IMR-90 (cell line): ENCODE measurements at regions not wholly inside any gene's neighbourhood (a gene's known extent, or its start where the extent isn't known, plus 50 kb on each side); places are given as distances from the start of the nearest gene placed in this dataset.

Experiments
- ATAC-seq: fragments of 200-7000 bp; cut with Tn5 transposase; 2 replicates; pipeline ENCODE4 v1.9.1; 2020; ENCODE audit warnings: low read depth, mild to moderate bottlenecking, moderate library complexity
- BruUV-seq: library from RNA; stranded (reverse); fragments of 400-500 nt; replicated peaks from 2 replicates; lab custom pipeline; 2021; lab: Mats Ljungman, UMichigan
- CTCF ChIA-PET: fragments of 300-600 bp; formaldehyde crosslinking; extraction: SDS; loops from one replicate; lab custom pipeline; 2021; ENCODE audit warnings: antibody characterized with exemption; lab: Yijun Ruan, JAX
- POLR2A ChIA-PET: fragments of 300-600 bp; sonication (Branson Sonifier 250); formaldehyde crosslinking; loops from one replicate; lab custom pipeline; 2022; ENCODE audit warnings: antibody characterized with exemption; ENCODE audit not compliant: unreplicated experiment; lab: Charles Lee
- DNase-seq: peaks from one replicate; pipeline ENCODE4 v3.0.0; 2013
- H2AFZ ChIP-seq: replicated peaks from 2 replicates; pipeline ENCODE3; 2013; ENCODE audit warnings: low read length, mild to moderate bottlenecking; ENCODE audit not compliant: poor library complexity
- H2AK5ac ChIP-seq: 2 replicates; pipeline ENCODE4 v1.6.1; 2013; ENCODE audit warnings: low read depth, low read length, inconsistent platforms
- H2AK9ac ChIP-seq: replicated peaks from 2 replicates; pipeline ENCODE3; 2013; ENCODE audit warnings: mild to moderate bottlenecking, low read depth, low read length, moderate library complexity; ENCODE audit not compliant: poor library complexity
- H2BK120ac ChIP-seq: 2 replicates; pipeline ENCODE4 v1.6.1; 2013; ENCODE audit warnings: low read depth, low read length, inconsistent platforms
- H2BK15ac ChIP-seq: 3 replicates; pipeline ENCODE4 v1.6.1; 2013; ENCODE audit warnings: low read depth, low read length, inconsistent platforms
- H2BK20ac ChIP-seq: 2 replicates; pipeline ENCODE4 v1.6.1; 2013; ENCODE audit warnings: low read depth, mild to moderate bottlenecking, inconsistent platforms, low read length, moderate library complexity
- H2BK5ac ChIP-seq: 2 replicates; pipeline ENCODE4 v1.6.1; 2013; ENCODE audit warnings: mild to moderate bottlenecking, low read depth, low read length, inconsistent platforms; ENCODE audit not compliant: poor library complexity, severe bottlenecking
- H3K14ac ChIP-seq: replicated peaks from 2 replicates; pipeline ENCODE4 v1.6.1; 2013; ENCODE audit warnings: low read depth, low read length, inconsistent platforms
- H3K18ac ChIP-seq: 2 replicates; pipeline ENCODE4 v1.6.1; 2013; ENCODE audit warnings: low read depth, low read length, control low read depth
- H3K23ac ChIP-seq: 2 replicates; pipeline ENCODE4 v1.6.1; 2013; ENCODE audit warnings: low read depth, low read length, inconsistent platforms
- H3K27ac ChIP-seq: 2 replicates; pipeline ENCODE4 v1.5.1; 2013; ENCODE audit warnings: mild to moderate bottlenecking, control low read depth, low read length; ENCODE audit not compliant: insufficient read depth
- H3K27me3 ChIP-seq: 2 replicates; pipeline ENCODE4 v1.6.1; 2013; ENCODE audit warnings: low read length; ENCODE audit not compliant: control insufficient read depth, insufficient read depth
- H3K36me3 ChIP-seq: 2 replicates; pipeline ENCODE4 v1.6.1; 2013; ENCODE audit warnings: low read length, mixed read lengths; ENCODE audit not compliant: control insufficient read depth, insufficient read depth
- H3K4ac ChIP-seq: 2 replicates; pipeline ENCODE4 v1.6.1; 2013; ENCODE audit warnings: low read depth, low read length, inconsistent platforms
- H3K4me1 ChIP-seq: 2 replicates; pipeline ENCODE4 v1.6.1; 2013; ENCODE audit warnings: low read length, mixed read lengths; ENCODE audit not compliant: control insufficient read depth, insufficient read depth
- H3K4me2 ChIP-seq: 2 replicates; pipeline ENCODE4 v1.6.1; 2013; ENCODE audit warnings: low read depth, mild to moderate bottlenecking, control low read depth, low read length, moderate library complexity
- H3K4me3 ChIP-seq: 2 replicates; pipeline ENCODE4 v1.5.1; 2013; ENCODE audit warnings: low read depth, mild to moderate bottlenecking, control low read depth, low read length, moderate library complexity; ENCODE audit not compliant: insufficient read depth
- H3K56ac ChIP-seq: 2 replicates; pipeline ENCODE4 v1.6.1; 2013; ENCODE audit warnings: low read length, inconsistent platforms; ENCODE audit not compliant: insufficient read depth; ENCODE audit errors: extremely low read depth
- H3K79me1 ChIP-seq, 2 experiments: 2 replicates each; pipeline ENCODE4 v1.6.1; 2013; ENCODE audit warnings: low read length in 2 of 2, inconsistent platforms in 1 of 2, low read depth in 1 of 2
- H3K9ac ChIP-seq: 2 replicates; pipeline ENCODE4 v1.6.1; 2013; ENCODE audit warnings: low read depth, low read length, control low read depth
- H3K9me1 ChIP-seq: 2 replicates; pipeline ENCODE4 v1.6.1; 2013; ENCODE audit warnings: low read length, inconsistent platforms; ENCODE audit not compliant: insufficient read depth
- H3K9me3 ChIP-seq: 2 replicates; pipeline ENCODE4 v1.6.1; 2013; ENCODE audit warnings: low read length; ENCODE audit not compliant: control insufficient read depth, insufficient read depth
- H4K20me1 ChIP-seq: 2 replicates; pipeline ENCODE4 v1.6.1; 2013; ENCODE audit warnings: low read length, inconsistent platforms; ENCODE audit not compliant: insufficient read depth
- H4K5ac ChIP-seq: 2 replicates; pipeline ENCODE4 v1.6.1; 2013; ENCODE audit warnings: mild to moderate bottlenecking, low read depth, low read length, control low read depth
- H4K8ac ChIP-seq, 2 experiments: 2 replicates each; pipeline ENCODE4 v1.6.1; 2013; ENCODE audit warnings: low read depth in 2 of 2, low read length in 2 of 2, control low read depth in 1 of 2, inconsistent platforms in 1 of 2
- H4K91ac ChIP-seq: 2 replicates; pipeline ENCODE4 v1.6.1; 2013; ENCODE audit warnings: low read depth, low read length, inconsistent platforms; ENCODE audit not compliant: insufficient read depth
- CEBPB ChIP-seq: IDR thresholded peaks from 2 replicates; pipeline ENCODE4 v1.6.1; 2012; ENCODE audit warnings: low read depth, low read length, improper control_type of control experiment
- RCOR1 ChIP-seq: IDR thresholded peaks from 2 replicates; pipeline ENCODE4 v1.6.1; 2012; ENCODE audit warnings: mild to moderate bottlenecking, low read length, improper control_type of control experiment; ENCODE audit not compliant: insufficient replicate concordance
- dilution Hi-C: fragments of 300-500 bp; cut with HindIII; formaldehyde crosslinking; loops from one replicate; pipeline ENCODE4 v1.14.3; 2018; ENCODE audit warnings: low sequenced_read_pairs; ENCODE audit not compliant: unreplicated experiment
- in situ Hi-C: fragments of 300-500 bp; cut with MboI; formaldehyde crosslinking; loops from 3 replicates; pipeline ENCODE4 v1.14.3; 2019; ENCODE audit warnings: low sequenced_read_pairs, inconsistent platforms, mixed read lengths
- intact Hi-C: fragments of 100-400 bp; cut with micrococcal nuclease; formaldehyde crosslinking; loops from 2 replicates; pipeline ENCODE4 v1.10.0; 2022

DNA sequence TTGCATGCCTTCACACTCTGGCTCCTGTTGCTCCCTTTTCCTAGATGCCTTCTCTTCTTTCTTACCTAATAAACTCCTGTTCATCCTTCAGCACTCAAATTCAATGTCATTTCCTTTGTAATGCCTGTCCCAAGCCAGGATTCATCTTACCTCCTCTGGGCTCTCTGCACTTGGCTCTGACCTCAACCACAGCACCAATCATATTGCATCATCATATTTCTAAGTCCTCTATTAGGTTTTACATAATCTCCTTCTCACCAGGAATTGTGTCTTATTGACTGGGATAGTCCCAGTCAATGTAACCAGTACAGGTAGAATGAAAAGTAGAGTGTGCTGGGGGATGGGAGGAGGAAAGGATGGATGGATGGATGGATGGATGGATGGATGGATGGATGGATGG is 187.1 kb downstream of the NRP2 start:
- Histone ChIP-seq H2AFZ (no peak overlapping the region), H3K36me3 (no peaks in the 10 kb centered on the region), H2AK5ac (no peak overlapping the region), H3K4me1 (no peaks in the 10 kb centered on the region; the same call in 1 of the 2 replicates), H3K4me3 (no peak overlapping the region), H3K56ac (no peak overlapping the region), H2BK5ac (no peak overlapping the region), H3K14ac (no peak overlapping the region), H2BK120ac (no peak overlapping the region), H3K9me3 (peaks cover 3% of the 10 kb centered on the region; the same call in 1 of the 2 replicates), H2BK20ac (no peak overlapping the region), H3K27me3 (peaks cover 14% of the 10 kb centered on the region), H3K23ac (no peak overlapping the region), H3K9ac (no peak overlapping the region), H3K79me1 (no peaks in the 10 kb centered on the region), H3K4me2 (no peak overlapping the region), H3K9me1 (no peaks in the 10 kb centered on the region), H4K8ac (no peak overlapping the region), H4K91ac (no peak overlapping the region), H2AK9ac (no peak overlapping the region), H3K18ac (no peak overlapping the region), H3K27ac (no peak overlapping the region), H2BK15ac (no peak overlapping the region), H3K4ac (no peak overlapping the region), H4K5ac (no peak overlapping the region), H4K20me1 (no peaks in the 10 kb centered on the region)
- no TSS peak for BruUV-seq
- dilution Hi-C loops, result no loop called here
- POLR2A ChIA-PET, result no interaction called here
- no peak for DNase-seq
- CTCF ChIA-PET, result no interaction called here
- TF ChIP-seq CEBPB (peak; percentile 60), RCOR1 (no peak)
- ATAC-seq, result no peak
- intact Hi-C loops, result no loop called here
- in situ Hi-C loops, result no loop called here
